ENCODE measurements at regions not wholly inside any gene's neighbourhood (a gene's known extent, or its start where the extent isn't known, plus 50 kb on each side); places are given as distances from the start of the nearest gene placed in this dataset.
A peak's percentile ranks its signal among the peaks of the same experiment; 100 is the strongest.
"Not testable (repeated sequence)": the region's sequence is repeated elsewhere in the genome, so short reads cannot be mapped to it uniquely, and the experiment has no call there.

- Histone ChIP-seq H3K27me3 (ENCODE audit: low read depth, low read length) (no peaks in the 10 kb centered on the region), H4K20me1 (ENCODE audit: insufficient read depth, low read length) (no peaks in the 10 kb centered on the region), H2AFZ (ENCODE audit: low read depth, low read length) (no peak overlapping the region), H3K27ac (ENCODE audit: low read length) (no peak overlapping the region), H3K9me3 (ENCODE audit: insufficient read depth, low read length) (no peaks in the 10 kb centered on the region), H3K9ac (ENCODE audit: low read length) (no peak overlapping the region), H3K4me1 (ENCODE audit: low read length) (no peaks in the 10 kb centered on the region), H3K4me2 (ENCODE audit: low read length) (no peak overlapping the region), H3K4me3 (ENCODE audit: low read length) (no peak overlapping the region), H3K79me2 (ENCODE audit: low read length) (no peaks in the 10 kb centered on the region), H3K36me3 (replicated peaks; ENCODE audit: low read depth, low read length) (no peaks in the 10 kb centered on the region)
- TF ChIP-seq CTCF (IDR thresholded peaks at IDR 0.05; ENCODE audit: low read depth, low read length) (no peak), EZH2phosphoT487 (IDR thresholded peaks at IDR 0.05; ENCODE audit: low read depth) (no peak)
Observed at GRCh38 chr4:159592898-159593556, 490.1 kb downstream of the RAPGEF2 start.

DNA sequence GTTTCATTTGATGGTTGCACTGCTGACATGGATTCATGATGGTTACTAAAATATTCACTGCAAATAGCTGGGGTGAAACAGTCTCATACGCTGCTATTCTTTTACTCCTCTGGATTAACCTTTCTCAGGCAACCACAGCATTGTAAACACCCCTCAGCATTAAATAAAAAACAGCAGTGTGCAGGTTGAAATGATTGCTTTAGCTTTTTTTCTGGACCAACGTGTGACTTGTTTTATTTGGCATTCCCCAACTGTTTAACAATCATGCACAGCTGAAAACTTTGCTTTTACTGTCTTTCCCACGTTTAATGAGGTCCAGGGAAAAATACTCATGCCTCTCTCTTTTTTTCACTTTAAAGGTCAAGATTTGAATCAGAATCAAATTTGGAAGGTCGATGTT lies 490.8 kb downstream of the RAPGEF2 start:
- no peaks in the 10 kb centered on the region for H3K36me3 ChIP-seq (replicated peaks; ENCODE audit: low read depth, low read length)
- H3K27ac ChIP-seq (ENCODE audit: low read length) = no peak overlapping the region
- H3K27me3 ChIP-seq (ENCODE audit: low read depth, low read length) = no peaks in the 10 kb centered on the region
- H3K9ac ChIP-seq (ENCODE audit: low read length) = no peak overlapping the region
- no peak overlapping the region for H3K4me2 ChIP-seq (ENCODE audit: low read length)
- H3K4me1 ChIP-seq (ENCODE audit: low read length) = no peaks in the 10 kb centered on the region
- 0 out of 2 replicates have a peak overlapping the region, but pooled peaks have one; percentile 16 for H2AFZ ChIP-seq (ENCODE audit: low read depth, low read length)
- TF ChIP-seq CTCF (IDR thresholded peaks at IDR 0.05; ENCODE audit: low read depth, low read length) = no peak
- TF ChIP-seq EZH2phosphoT487 (IDR thresholded peaks at IDR 0.05; ENCODE audit: low read depth) = no peak
- H4K20me1 ChIP-seq (ENCODE audit: insufficient read depth, low read length) = no peaks in the 10 kb centered on the region
- H3K9me3 ChIP-seq (ENCODE audit: insufficient read depth, low read length) = no peaks in the 10 kb centered on the region
- H3K4me3 ChIP-seq (ENCODE audit: low read length) = no peak overlapping the region
- no peaks in the 10 kb centered on the region for H3K79me2 ChIP-seq (ENCODE audit: low read length)

DNA sequence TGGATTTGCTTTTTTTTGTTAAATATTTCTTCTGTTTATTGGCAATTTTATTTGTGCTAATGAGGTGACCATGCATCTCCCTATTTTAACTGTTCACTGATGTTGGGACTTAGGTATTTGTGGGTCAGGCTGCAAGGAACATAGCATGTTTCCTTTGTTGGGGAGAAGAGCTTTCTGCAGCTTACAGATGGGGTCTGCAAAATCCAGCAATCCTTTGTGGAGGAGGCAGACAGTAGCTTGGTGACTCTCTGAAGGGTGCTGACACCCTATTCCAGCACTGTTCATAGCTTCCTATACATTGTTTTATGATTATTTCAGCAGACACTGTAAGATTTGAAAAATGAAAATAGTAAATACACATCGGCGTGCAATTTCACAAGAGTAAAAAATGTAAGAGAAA lies 491.7 kb downstream of the RAPGEF2 start:
- Histone ChIP-seq H3K4me1 (ENCODE audit: low read length) (no peaks in the 10 kb centered on the region), H2AFZ (ENCODE audit: low read depth, low read length) (no peak overlapping the region), H3K9ac (ENCODE audit: low read length) (no peak overlapping the region), H3K27ac (ENCODE audit: low read length) (no peak overlapping the region), H3K36me3 (replicated peaks; ENCODE audit: low read depth, low read length) (no peaks in the 10 kb centered on the region), H3K9me3 (ENCODE audit: insufficient read depth, low read length) (no peaks in the 10 kb centered on the region), H4K20me1 (ENCODE audit: insufficient read depth, low read length) (no peaks in the 10 kb centered on the region), H3K79me2 (ENCODE audit: low read length) (no peaks in the 10 kb centered on the region), H3K4me3 (ENCODE audit: low read length) (no peak overlapping the region), H3K4me2 (ENCODE audit: low read length) (no peak overlapping the region), H3K27me3 (ENCODE audit: low read depth, low read length) (no peaks in the 10 kb centered on the region)
- TF ChIP-seq EZH2phosphoT487 (IDR thresholded peaks at IDR 0.05; ENCODE audit: low read depth) (no peak), CTCF (IDR thresholded peaks at IDR 0.05; ENCODE audit: low read depth, low read length) (no peak)

DNA sequence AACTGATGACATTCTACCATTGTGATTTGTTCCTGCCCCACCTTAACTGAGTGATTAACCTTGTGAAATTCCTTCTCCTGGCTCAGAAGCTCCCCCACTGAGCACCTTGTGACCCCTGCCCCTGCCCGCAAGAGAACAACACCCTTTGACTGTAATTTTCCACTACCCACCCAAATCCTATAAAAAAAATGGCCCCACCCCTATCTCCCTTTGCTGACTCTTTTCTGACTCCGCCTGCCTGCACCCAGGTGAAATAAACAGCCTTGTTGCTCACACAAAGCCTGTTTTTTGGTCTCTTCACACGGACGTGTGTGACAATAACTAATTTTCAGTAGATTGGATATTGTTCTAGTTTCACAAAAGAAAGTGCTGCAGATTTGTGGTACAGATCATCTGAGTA lies 492.2 kb downstream of the RAPGEF2 start:
- H3K27me3 ChIP-seq (ENCODE audit: low read depth, low read length); H3K9me3 ChIP-seq (ENCODE audit: insufficient read depth, low read length); H4K20me1 ChIP-seq (ENCODE audit: insufficient read depth, low read length); H3K79me2 ChIP-seq (ENCODE audit: low read length); H2AFZ ChIP-seq (ENCODE audit: low read depth, low read length); H3K36me3 ChIP-seq (replicated peaks; ENCODE audit: low read depth, low read length); H3K9ac ChIP-seq (ENCODE audit: low read length); H3K4me2 ChIP-seq (ENCODE audit: low read length); H3K4me3 ChIP-seq (ENCODE audit: low read length); H3K27ac ChIP-seq (ENCODE audit: low read length); H3K4me1 ChIP-seq (ENCODE audit: low read length): not testable (repeated sequence)

All from OCI-LY3 (cell line).